ENCODE measurements at regions not wholly inside any gene's neighbourhood (a gene's known extent, or its start where the extent isn't known, plus 50 kb on each side); places are given as distances from the start of the nearest gene placed in this dataset.

GRCh38 chr6:74782346-74782745 lies 423.5 kb downstream of the COL12A1 start:
- DNase-seq = no peak

- DNase-seq = no peak
Observed at GRCh38 chr6:74780831-74781230, 425.0 kb downstream of the COL12A1 start.

- DNase-seq = no peak
Observed at GRCh38 chr6:74768738-74769137, 437.1 kb downstream of the COL12A1 start.

GRCh38 chr6:74768120-74768519 lies 437.7 kb downstream of the COL12A1 start:
- no peak for DNase-seq

GRCh38 chr6:74765486-74765885 lies 440.4 kb downstream of the COL12A1 start:
- no peak for DNase-seq

- no peak for DNase-seq
Observed at GRCh38 chr6:74764486-74764885, 441.4 kb downstream of the COL12A1 start.

GRCh38 chr6:74762841-74763240 lies 443.0 kb downstream of the COL12A1 start:
- no peak for DNase-seq

GRCh38 chr6:74757813-74758212 lies 448.0 kb downstream of the COL12A1 start:
- no peak for DNase-seq

- no peak for DNase-seq
Observed at GRCh38 chr6:74756923-74757322, 448.9 kb downstream of the COL12A1 start.

- DNase-seq = no peak
Observed at GRCh38 chr6:74755778-74756177, 450.1 kb downstream of the COL12A1 start.

GRCh38 chr6:74755196-74755595 lies 450.7 kb downstream of the COL12A1 start:
- no peak for DNase-seq

- no peak for DNase-seq
Observed at GRCh38 chr6:74753883-74754600, 451.8 kb downstream of the COL12A1 start.

GRCh38 chr6:74752303-74752702 lies 453.6 kb downstream of the COL12A1 start:
- no peak for DNase-seq

GRCh38 chr6:74750826-74751225 lies 455.0 kb downstream of the COL12A1 start:
- DNase-seq = no peak

- DNase-seq = no peak
Observed at GRCh38 chr6:74749211-74750147, 456.4 kb downstream of the COL12A1 start.

- no peak for DNase-seq
Observed at GRCh38 chr6:74745670-74746069, 460.2 kb downstream of the COL12A1 start.

- no peak for DNase-seq
Observed at GRCh38 chr6:74742793-74743508, 462.9 kb downstream of the COL12A1 start.

GRCh38 chr6:74741646-74742045 lies 464.2 kb downstream of the COL12A1 start:
- no peak for DNase-seq

- no peak for DNase-seq
Observed at GRCh38 chr6:74735304-74735703, 470.5 kb downstream of the COL12A1 start.

- DNase-seq = no peak
Observed at GRCh38 chr6:74734901-74735300, 471.0 kb downstream of the COL12A1 start.

GRCh38 chr6:74733830-74734620 lies 471.8 kb downstream of the COL12A1 start:
- DNase-seq = no peak

Measured in nucleus accumbens (tissue), 56 donors.